Omental fat pad (tissue), 3 donors: ENCODE measurements at regions not wholly inside any gene's neighbourhood (a gene's known extent, or its start where the extent isn't known, plus 50 kb on each side); places are given as distances from the start of the nearest gene placed in this dataset.

Source experiments
- ATAC-seq: fragments of 150-250 bp; one replicate; pipeline ENCODE4 v1.9.1; 2016; ENCODE audit warnings: mild to moderate bottlenecking, moderate library complexity; ENCODE audit not compliant: low FRiP score
- DNase-seq: peaks from one replicate; pipeline ENCODE4 v3.0.0-alpha.2; 2019; ENCODE audit warnings: low spot score
- TF ChIP-seq, protein P1 (sequence below), 3 donors: fragments of 450-650 bp; IDR thresholded peaks; one replicate each; pipeline ENCODE4 v1.5.1; 2016 to 2017; ENCODE audit warnings: antibody characterized with exemption in 3 of 3, mild to moderate bottlenecking in 3 of 3, moderate library complexity in 2 of 3

DNA sequence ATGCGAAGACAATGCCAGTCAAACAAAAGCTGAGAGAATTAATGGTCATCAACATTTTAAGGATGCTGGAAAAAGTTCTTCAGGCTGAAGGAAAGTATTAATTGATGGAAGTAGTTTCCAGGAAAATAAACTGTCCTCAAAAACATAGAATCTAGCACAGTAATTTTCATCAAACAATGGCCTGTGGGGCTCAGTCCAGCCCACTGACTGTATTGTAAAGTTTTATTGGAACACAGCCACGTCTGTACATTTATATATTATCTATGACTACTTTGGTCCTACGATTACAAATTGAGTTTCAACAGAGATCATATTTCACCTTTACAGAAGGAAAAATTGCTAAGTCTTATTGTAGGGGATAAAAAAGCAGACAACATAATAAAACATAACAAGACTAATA is 484.5 kb downstream of the KCNJ2 start:
- TF ChIP-seq, protein P1, sequence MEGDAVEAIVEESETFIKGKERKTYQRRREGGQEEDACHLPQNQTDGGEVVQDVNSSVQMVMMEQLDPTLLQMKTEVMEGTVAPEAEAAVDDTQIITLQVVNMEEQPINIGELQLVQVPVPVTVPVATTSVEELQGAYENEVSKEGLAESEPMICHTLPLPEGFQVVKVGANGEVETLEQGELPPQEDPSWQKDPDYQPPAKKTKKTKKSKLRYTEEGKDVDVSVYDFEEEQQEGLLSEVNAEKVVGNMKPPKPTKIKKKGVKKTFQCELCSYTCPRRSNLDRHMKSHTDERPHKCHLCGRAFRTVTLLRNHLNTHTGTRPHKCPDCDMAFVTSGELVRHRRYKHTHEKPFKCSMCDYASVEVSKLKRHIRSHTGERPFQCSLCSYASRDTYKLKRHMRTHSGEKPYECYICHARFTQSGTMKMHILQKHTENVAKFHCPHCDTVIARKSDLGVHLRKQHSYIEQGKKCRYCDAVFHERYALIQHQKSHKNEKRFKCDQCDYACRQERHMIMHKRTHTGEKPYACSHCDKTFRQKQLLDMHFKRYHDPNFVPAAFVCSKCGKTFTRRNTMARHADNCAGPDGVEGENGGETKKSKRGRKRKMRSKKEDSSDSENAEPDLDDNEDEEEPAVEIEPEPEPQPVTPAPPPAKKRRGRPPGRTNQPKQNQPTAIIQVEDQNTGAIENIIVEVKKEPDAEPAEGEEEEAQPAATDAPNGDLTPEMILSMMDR (IDR thresholded peaks at IDR 0.05) = no peak

DNA sequence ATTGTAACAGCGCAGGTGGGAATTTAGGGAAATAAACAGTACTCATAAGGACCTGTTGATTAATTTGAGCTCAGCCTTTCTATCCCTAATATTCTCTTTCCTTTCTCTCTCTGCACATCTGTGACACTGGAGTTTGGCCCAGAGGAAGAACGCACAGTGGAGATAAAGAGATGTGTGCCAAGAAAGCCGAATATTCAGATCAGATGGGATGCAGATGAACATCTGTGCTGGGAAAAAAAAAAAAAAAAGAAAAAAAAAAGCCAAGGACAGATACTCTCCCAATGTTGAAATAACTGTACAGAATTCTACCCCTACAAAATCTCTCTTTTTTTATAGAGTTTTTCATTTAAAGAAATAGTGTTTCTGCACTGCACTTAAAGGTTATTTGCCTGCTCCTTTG is 485.4 kb downstream of the KCNJ2 start:
- DNase-seq = no peak
- TF ChIP-seq, protein P1 (IDR thresholded peaks at IDR 0.05) = no peak
- no peak for ATAC-seq

More for the DNA sequence above, 484.5 kb downstream of the KCNJ2 start:
- ATAC-seq = no peak
- DNase-seq = no peak

DNA sequence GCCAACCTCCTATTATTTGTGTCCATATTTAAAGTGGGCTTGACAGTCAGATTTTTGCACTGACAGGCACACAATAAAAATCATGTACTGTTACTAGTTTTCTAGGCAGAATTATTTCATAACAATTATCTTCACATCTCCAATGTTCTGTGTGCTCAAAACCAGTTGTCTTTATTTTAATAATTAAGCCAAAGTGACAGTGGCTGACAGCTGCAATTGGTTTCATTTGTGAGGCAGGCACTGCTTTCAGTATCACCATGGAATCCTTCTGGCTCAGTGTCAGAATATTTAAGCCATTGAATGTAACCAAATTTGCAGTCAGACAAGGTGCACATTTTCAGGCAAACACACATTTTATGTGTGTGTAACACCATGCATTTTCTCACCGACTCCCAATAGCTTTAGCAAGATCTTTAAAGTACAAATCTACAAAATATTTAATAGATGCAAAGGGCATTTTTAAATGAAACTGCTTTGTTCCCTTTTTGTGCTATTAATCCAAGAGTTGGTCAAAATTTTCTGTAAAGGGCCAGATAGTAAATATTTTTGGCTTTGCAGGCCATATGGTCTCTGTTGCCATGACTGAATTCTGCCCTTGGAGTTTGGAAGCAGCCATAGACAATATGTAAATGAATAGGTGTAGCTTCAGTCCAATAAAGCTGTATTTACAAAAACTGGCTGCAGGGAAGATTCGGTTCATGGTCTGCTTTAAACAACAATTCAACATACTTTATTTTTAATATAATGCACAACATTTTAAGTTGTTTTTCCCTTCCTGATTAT is 486.0 kb downstream of the KCNJ2 start:
- no peak for ATAC-seq
- no peak for DNase-seq
- TF ChIP-seq, protein P1 (IDR thresholded peaks at IDR 0.05) = no peak

DNA sequence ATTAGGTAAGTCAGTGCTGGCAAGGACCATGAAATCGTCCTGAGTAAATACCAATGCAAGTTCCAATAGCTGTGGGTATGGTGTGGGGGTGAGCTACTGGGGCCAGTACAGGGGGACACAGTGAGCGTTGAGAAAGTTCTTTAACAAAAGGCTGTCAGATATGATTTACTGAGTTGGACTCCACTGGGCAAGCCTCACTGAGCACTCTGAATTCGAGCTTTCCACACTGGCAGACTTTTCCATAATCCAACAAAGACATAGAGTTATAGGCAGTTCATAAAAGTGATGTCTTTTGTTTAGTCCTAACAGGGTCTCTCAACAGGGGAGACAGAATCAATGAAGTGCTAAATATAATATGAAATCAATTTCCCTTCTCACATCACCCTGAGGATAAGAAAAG is 489.0 kb downstream of the KCNJ2 start:
- no peak for ATAC-seq
- DNase-seq = no peak
- TF ChIP-seq, protein P1 (IDR thresholded peaks at IDR 0.05) = no peak

DNA sequence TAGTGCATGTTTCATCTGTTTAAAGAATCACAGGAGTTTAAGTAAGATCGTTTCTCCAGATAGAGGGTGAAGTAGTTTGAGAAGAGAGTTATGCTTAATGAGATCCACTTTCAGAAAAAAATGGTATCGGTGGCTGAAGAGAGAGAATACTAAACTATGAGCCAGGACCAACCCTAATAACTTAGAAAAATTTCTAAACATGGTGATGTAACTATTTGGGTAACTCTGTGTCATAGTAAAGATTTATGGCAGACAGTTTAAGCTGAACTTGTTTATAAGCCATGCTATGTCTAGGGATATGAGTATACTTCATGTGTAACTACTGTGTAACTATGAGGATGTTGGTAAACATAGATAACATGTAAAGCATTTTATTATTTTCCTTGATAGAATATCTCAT is 489.5 kb downstream of the KCNJ2 start:
- TF ChIP-seq, protein P1 (IDR thresholded peaks at IDR 0.05) = no peak
- no peak for ATAC-seq

DNA sequence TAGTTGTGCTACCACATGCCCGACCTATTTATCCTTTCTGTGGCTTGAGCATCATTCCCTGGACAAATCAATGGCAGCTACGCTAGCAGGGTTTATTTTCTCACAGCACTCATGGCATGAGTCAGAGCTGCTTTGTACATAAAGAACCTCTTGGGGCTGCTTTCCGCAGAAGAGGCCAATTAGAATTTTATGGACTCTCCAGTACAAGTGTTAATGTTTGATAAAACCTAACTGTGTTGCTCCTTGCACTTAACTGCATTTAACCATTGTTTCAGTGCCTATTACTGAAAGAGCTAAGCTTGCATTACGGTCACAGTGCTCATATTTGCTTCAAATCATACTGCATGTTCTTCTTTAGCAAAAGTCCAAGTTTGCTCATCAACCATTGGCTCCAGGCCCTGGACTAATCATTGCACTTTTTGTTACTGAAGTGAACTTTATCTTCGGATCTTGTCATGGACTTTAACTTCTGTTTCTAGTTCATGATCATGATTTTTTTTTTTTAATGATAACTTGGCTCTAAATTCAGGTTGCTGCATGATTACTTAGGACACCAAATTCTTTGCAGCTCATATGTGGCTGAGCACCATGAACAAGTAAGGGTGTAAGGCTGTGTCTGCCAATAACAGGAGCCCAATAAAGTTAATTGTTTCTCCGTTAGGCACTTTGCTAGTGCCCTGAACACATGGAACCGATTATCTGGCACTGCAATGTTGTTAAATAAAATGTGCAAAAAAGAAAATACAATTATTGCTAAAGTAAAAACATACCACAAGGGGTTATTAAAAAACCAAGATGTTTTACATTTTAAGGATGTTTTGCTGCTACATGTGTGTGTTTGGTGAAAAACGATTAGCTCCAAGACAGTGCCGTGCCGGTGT is 492.2 kb downstream of the KCNJ2 start:
- DNase-seq = no peak
- TF ChIP-seq, protein P1 (IDR thresholded peaks at IDR 0.05) = no peak
- ATAC-seq = no peak

More for the DNA sequence above, 489.5 kb downstream of the KCNJ2 start:
- DNase-seq = no peak
